GM12872 (cell line): ENCODE measurements at regions not wholly inside any gene's neighbourhood (a gene's known extent, or its start where the extent isn't known, plus 50 kb on each side); places are given as distances from the start of the nearest gene placed in this dataset.

ENCODE experiments used
- TF ChIP-seq, protein P1 (sequence below): IDR thresholded peaks from 3 replicates; pipeline ENCODE4 v1.5.1; 2011; ENCODE audit warnings: low read depth, mild to moderate bottlenecking, low read length, moderate library complexity; ENCODE audit not compliant: insufficient read depth

DNA sequence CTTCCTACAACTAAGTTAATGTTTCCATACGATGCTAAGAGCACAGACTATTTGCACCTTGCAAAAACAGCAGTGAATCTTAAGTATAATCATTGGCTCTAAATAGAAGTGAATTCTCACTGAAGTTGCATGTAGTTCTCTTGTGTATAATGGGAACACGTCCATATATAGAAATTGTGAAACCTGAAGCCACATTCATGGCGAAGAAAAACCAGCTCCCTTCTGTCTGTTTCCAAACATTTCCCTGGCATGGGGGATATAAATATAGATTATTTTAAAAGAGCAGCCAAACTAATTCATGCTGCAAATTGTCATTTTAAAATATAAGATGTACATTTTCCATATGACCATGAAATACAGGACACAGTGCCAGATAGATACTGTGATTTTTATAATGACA lies 71.1 kb downstream of the TRAM1L1 start:
- TF ChIP-seq, protein P1, sequence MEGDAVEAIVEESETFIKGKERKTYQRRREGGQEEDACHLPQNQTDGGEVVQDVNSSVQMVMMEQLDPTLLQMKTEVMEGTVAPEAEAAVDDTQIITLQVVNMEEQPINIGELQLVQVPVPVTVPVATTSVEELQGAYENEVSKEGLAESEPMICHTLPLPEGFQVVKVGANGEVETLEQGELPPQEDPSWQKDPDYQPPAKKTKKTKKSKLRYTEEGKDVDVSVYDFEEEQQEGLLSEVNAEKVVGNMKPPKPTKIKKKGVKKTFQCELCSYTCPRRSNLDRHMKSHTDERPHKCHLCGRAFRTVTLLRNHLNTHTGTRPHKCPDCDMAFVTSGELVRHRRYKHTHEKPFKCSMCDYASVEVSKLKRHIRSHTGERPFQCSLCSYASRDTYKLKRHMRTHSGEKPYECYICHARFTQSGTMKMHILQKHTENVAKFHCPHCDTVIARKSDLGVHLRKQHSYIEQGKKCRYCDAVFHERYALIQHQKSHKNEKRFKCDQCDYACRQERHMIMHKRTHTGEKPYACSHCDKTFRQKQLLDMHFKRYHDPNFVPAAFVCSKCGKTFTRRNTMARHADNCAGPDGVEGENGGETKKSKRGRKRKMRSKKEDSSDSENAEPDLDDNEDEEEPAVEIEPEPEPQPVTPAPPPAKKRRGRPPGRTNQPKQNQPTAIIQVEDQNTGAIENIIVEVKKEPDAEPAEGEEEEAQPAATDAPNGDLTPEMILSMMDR = no peak

DNA sequence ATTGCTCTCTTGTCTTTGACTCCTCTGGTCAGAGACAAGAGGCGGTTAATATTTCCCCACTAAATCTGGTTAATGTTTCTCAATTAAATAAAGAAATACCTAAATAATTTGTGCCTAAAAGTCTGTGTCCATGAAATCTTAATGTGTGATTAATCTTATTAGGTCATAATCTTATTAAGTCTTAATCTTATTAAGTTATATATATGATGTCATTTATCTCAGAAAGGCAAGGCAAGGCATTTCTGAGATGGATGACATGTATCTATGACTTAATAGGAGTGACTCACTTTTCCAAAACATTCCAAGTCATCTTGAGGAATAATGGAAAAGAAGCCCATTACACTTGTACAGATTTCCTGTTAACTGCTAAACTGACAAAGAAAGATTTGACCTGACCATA lies 74.7 kb downstream of the TRAM1L1 start:
- TF ChIP-seq, protein P1 = no peak

- TF ChIP-seq, protein P1 = no peak
Measured at GRCh38 chr4:117001077-117001476, 84.3 kb downstream of the TRAM1L1 start.

GRCh38 chr4:116982656-116983055 lies 102.7 kb downstream of the TRAM1L1 start:
- TF ChIP-seq, protein P1 = no peak

DNA sequence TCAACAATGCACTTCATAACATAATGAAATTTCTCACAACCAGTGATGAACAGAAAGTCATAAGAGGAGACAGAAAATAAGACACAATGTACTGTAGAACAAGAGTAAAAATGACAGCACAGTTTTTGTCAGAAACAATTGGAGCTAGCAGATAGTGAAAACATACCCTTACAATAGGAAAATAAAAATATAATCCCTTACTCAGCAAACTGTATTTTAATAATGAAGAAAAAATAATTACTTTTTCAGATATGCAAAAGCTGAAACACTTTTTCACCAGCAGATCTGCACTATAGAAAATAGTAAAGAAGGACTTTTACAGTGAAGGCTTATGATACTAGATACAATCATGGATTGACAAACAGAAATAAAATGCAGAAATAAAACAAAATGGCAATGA lies 126.3 kb downstream of the TRAM1L1 start:
- TF ChIP-seq, protein P1 = no peak

DNA sequence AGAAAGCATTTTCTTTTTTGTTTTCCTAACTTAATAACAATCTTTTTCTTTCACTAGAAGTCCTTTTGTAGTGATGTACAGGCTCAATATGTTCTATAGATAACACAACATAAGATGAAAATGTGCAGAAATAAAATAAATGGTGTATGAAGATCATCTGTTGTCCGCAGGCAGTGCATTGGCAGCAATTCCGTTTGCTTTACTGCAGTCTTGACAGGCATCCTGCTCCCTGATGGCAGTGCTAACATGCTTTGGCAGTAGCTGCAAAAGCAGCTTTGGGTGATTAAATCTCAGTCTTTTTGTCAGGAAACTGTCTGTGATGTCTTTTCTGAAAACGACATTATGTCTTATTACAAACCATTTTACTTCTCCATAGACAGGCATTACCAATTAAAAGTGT lies 131.4 kb downstream of the TRAM1L1 start:
- TF ChIP-seq, protein P1 = no peak

- TF ChIP-seq, protein P1 = no peak
Measured at GRCh38 chr4:116952530-116953136, 132.7 kb downstream of the TRAM1L1 start.
